Heart left ventricle (tissue), 13 donors: ENCODE measurements at regions not wholly inside any gene's neighbourhood (a gene's known extent, or its start where the extent isn't known, plus 50 kb on each side); places are given as distances from the start of the nearest gene placed in this dataset.

Experiments used
- CTCF ChIP-seq, 12 donors: fragments of 200-600 bp; sonication (generic) in 4 of 12; IDR thresholded peaks; one replicate each; pipeline versions ENCODE4 v1.5.0 to v1.8.0; 2018 to 2022; ENCODE audit warnings: antibody characterized with exemption in 12 of 12, mild to moderate bottlenecking in 5 of 12
- POLR2A ChIP-seq, 2 donors: fragments of 450-650 bp; IDR thresholded peaks; one replicate each; pipeline ENCODE4 v1.6.1; 2017; ENCODE audit warnings: antibody characterized with exemption in 2 of 2, mild to moderate bottlenecking in 2 of 2, moderate library complexity in 2 of 2
- donor health status: ischemic (EF 13 %, LVEDD 7.1; RV severe dilation, severe dysfunction).
- donor health status: DM: no; HTN: yes; CAD: no.
- donor health status: DM: no; HTN: no; CAD: no.
- donor health status: ischemic (EF 25% LVEDD 6.9; RV normal size, moderate dysfunction).
- donor health status: ischemic (EF 25% LVEDD 5.7; RV mildly dilated, moderate dysfunction).
- donor health status: ischemic (EF 35%, LVEDD 5.7; RV mildly dilated, moderate dysfunction).
- donor health status: nonischemic (EF 11% LVEDD 7.7; RV severe dilation, severe dysfunction).
- donor health status: DM: yes; HTN: yes; CAD: no.
- donor health status: PGD.
- donor health status: ischemic (EF 29% LVEDD 5.4; RV normal size, mild dysfunction).
- donor health status: nonischemic (EF 23%, LVEDD 6.1; RV moderate dilation, normal function).

DNA sequence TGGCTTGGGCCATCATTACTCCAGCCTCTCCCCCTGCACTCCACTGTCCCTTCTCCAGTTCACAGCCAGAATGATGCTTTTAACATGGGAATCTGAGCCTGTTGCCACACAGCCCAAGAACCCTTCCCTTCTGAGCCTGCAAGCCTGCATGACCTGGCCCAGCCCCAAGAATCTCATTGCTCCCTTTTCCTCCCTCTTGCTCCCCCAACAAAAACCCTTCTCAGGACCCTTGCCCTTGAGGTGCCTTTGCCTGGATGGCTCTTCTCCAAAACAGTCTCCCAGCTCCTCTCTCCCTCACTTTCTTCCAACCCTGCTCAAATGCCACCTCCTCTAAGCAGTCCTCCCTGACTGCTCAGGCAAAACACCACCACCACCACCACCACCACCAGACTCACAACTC lies 157.2 kb downstream of the ANKRD60 start:
- no peak for TF ChIP-seq POLR2A (IDR thresholded peaks at IDR 0.05)
- no peak for TF ChIP-seq CTCF (IDR thresholded peaks at IDR 0.05)
